AG04450 (cell line): ENCODE measurements at regions not wholly inside any gene's neighbourhood (a gene's known extent, or its start where the extent isn't known, plus 50 kb on each side); places are given as distances from the start of the nearest gene placed in this dataset.

ENCODE experiments used
- CTCF ChIA-PET: fragments of 300-600, 350-600 bp; formaldehyde crosslinking; extraction: SDS; loops from one replicate; lab custom pipeline; 2022; ENCODE audit warnings: antibody characterized with exemption, inconsistent platforms; lab: Charles Lee
- POLR2A ChIA-PET: fragments of 350-600 bp; formaldehyde crosslinking; extraction: SDS; loops from one replicate; lab custom pipeline; 2021; ENCODE audit warnings: antibody characterized with exemption, inconsistent platforms; lab: Yijun Ruan, JAX
- DNase-seq: peaks from one replicate; pipeline ENCODE4 v3.0.0-alpha.2; 2011; ENCODE audit warnings: low read depth, low spot score
- H3K27ac ChIP-seq: one replicate; pipeline ENCODE4 v1.5.1; 2012; ENCODE audit warnings: low read depth, low read length, control low read depth
- H3K27me3 ChIP-seq: one replicate; pipeline ENCODE4 v1.6.0; 2012; ENCODE audit warnings: low read length; ENCODE audit not compliant: control insufficient read depth, insufficient read depth
- H3K4me3 ChIP-seq: 2 replicates; pipeline ENCODE4 v1.5.1; 2011; ENCODE audit warnings: mild to moderate bottlenecking, low read depth, low read length, control low read depth
- H3K9me3 ChIP-seq: 2 replicates; pipeline ENCODE4 v1.5.1; 2012; ENCODE audit warnings: low read length; ENCODE audit not compliant: control insufficient read depth, insufficient read depth
- CTCF ChIP-seq: IDR thresholded peaks from 2 replicates; pipeline ENCODE4 v1.5.1; 2011; ENCODE audit warnings: low read depth, low read length, control low read depth, inconsistent platforms

GRCh38 chr2:207387001-207387571, 142.7 kb upstream of the CREB1 start:
- no peak overlapping the region for H3K27ac ChIP-seq
- no peak overlapping the region for H3K4me3 ChIP-seq
- CTCF ChIA-PET = no interaction called here
- H3K9me3 ChIP-seq = peaks cover 4% of the 10 kb centered on the region; the same call in 1 of the 2 replicates
- TF ChIP-seq CTCF = no peak
- POLR2A ChIA-PET = no interaction called here
- DNase-seq = no peak
- no peaks in the 10 kb centered on the region for H3K27me3 ChIP-seq

GRCh38 chr2:207390302-207391095, 139.3 kb upstream of the CREB1 start:
- ChIA-PET POLR2A (no interaction called here), CTCF (no interaction called here)
- Histone ChIP-seq H3K9me3 (no peaks in the 10 kb centered on the region), H3K27ac (no peak overlapping the region), H3K4me3 (no peak overlapping the region), H3K27me3 (no peaks in the 10 kb centered on the region)
- DNase-seq = no peak
- TF ChIP-seq CTCF = no peak

- H3K27ac ChIP-seq = peak overlapping the region; percentile 95
- no peak overlapping the region for H3K4me3 ChIP-seq
- ChIA-PET POLR2A (interaction anchor here (1.1 to 1.2 kb wide), 2 partner anchors 60 to 227 kb away, joined by 3 to 4 read pairs; no protein-coding TSS in a partner anchor), CTCF (no interaction called here)
- H3K9me3 ChIP-seq = no peaks in the 10 kb centered on the region
- DNase-seq = no peak
- H3K27me3 ChIP-seq = no peaks in the 10 kb centered on the region
- TF ChIP-seq CTCF = no peak
Observed at GRCh38 chr2:207394203-207394781, 135.5 kb upstream of the CREB1 start.

- POLR2A ChIA-PET = interaction anchor here (1.1 to 1.2 kb wide), 2 partner anchors 60 to 228 kb away, joined by 3 to 4 read pairs; no protein-coding TSS in a partner anchor
- no peak overlapping the region for H3K4me3 ChIP-seq
- peak overlapping the region; percentile 95 for H3K27ac ChIP-seq
- CTCF ChIA-PET = no interaction called here
- DNase-seq = peak; percentile 81
- H3K9me3 ChIP-seq = no peaks in the 10 kb centered on the region
- H3K27me3 ChIP-seq = no peaks in the 10 kb centered on the region
- no peak for TF ChIP-seq CTCF
Observed at GRCh38 chr2:207394812-207395534, 134.8 kb upstream of the CREB1 start.
